Fibroblast of lung (primary cell): ENCODE measurements at regions not wholly inside any gene's neighbourhood (a gene's known extent, or its start where the extent isn't known, plus 50 kb on each side); places are given as distances from the start of the nearest gene placed in this dataset.

Source experiments
- DNase-seq, 2 donors: peaks; one replicate each; pipeline versions ENCODE4 v3.0.0 to v3.0.0-alpha.2; 2010; ENCODE audit warnings: low read depth in 2 of 2
- H2AFZ ChIP-seq: 2 replicates; pipeline ENCODE4 v1.5.1; 2012; ENCODE audit warnings: low read length, control low read depth, inconsistent platforms
- H3K27ac ChIP-seq: 2 replicates; pipeline ENCODE4 v1.5.1; 2011; ENCODE audit warnings: low read length, control low read depth; ENCODE audit not compliant: insufficient read depth
- H3K27me3 ChIP-seq: 2 replicates; pipeline ENCODE4 v1.5.1; 2011; ENCODE audit warnings: mild to moderate bottlenecking, low read length; ENCODE audit not compliant: control insufficient read depth, insufficient read depth
- H3K36me3 ChIP-seq: 2 replicates; pipeline ENCODE4 v1.5.1; 2011; ENCODE audit warnings: low read length; ENCODE audit not compliant: control insufficient read depth, insufficient read depth
- H3K4me1 ChIP-seq: 2 replicates; pipeline ENCODE4 v1.5.1; 2011; ENCODE audit warnings: low read length; ENCODE audit not compliant: control insufficient read depth, insufficient read depth; ENCODE audit errors: extremely low read depth
- H3K4me2 ChIP-seq: 2 replicates; pipeline ENCODE4 v1.5.1; 2011; ENCODE audit warnings: low read length, control low read depth; ENCODE audit not compliant: insufficient read depth; ENCODE audit errors: extremely low read depth
- H3K4me3 ChIP-seq, 4 experiments: fragments of 200-600 bp in 1 of 4; sonication (generic) in 1 of 4; replicated peaks in 1 of 4; 2 replicates each; pipeline ENCODE4 v1.5.1; 2011 to 2016; ENCODE audit warnings: low read length in 4 of 4, low read depth in 3 of 4, mild to moderate bottlenecking in 3 of 4, control low read depth in 2 of 4, inconsistent platforms in 1 of 4, mixed read lengths in 1 of 4; ENCODE audit not compliant: insufficient read depth in 1 of 4; ENCODE audit errors: control extremely low read depth in 1 of 4
- H3K79me2 ChIP-seq: 2 replicates; pipeline ENCODE4 v1.5.1; 2012; ENCODE audit warnings: mild to moderate bottlenecking, low read length, inconsistent platforms; ENCODE audit not compliant: control insufficient read depth, insufficient read depth
- H3K9ac ChIP-seq: 2 replicates; pipeline ENCODE4 v1.5.1; 2011; ENCODE audit warnings: mild to moderate bottlenecking, low read length, control low read depth; ENCODE audit not compliant: insufficient read depth
- H3K9me3 ChIP-seq: 2 replicates; pipeline ENCODE4 v1.5.1; 2012; ENCODE audit warnings: low read depth, low read length; ENCODE audit not compliant: control insufficient read depth, insufficient read depth
- H4K20me1 ChIP-seq: 2 replicates; pipeline ENCODE4 v1.5.1; 2011; ENCODE audit warnings: low read length; ENCODE audit not compliant: control insufficient read depth, insufficient read depth; ENCODE audit errors: extremely low read depth
- EZH2 ChIP-seq: IDR thresholded peaks from 2 replicates; pipeline ENCODE4 v1.5.1; 2012; ENCODE audit warnings: low read length, control low read depth, mild to moderate bottlenecking; ENCODE audit errors: missing control alignments
- TF ChIP-seq, protein P1 (sequence below), 2 donors: IDR thresholded peaks in 1 of 2; conservative IDR thresholded peaks in 1 of 2; 1 replicate in 1 of 2; 2 replicates in 1 of 2; pipeline ENCODE4 v1.5.1; 2011 to 2012; ENCODE audit warnings: low read length in 2 of 2, control low read depth in 1 of 2, inconsistent platforms in 1 of 2, low read depth in 1 of 2, mild to moderate bottlenecking in 1 of 2

GRCh38 chr4:80145739-80146138 lies 51.6 kb upstream of the PRDM8 start:
- no peak for DNase-seq
- H3K79me2 ChIP-seq, result no peaks in the 10 kb centered on the region
- no peaks in the 10 kb centered on the region for H3K4me1 ChIP-seq
- no peaks in the 10 kb centered on the region for H3K36me3 ChIP-seq
- no peak overlapping the region for H3K9ac ChIP-seq
- no peak overlapping the region for H2AFZ ChIP-seq
- TF ChIP-seq, protein P1, sequence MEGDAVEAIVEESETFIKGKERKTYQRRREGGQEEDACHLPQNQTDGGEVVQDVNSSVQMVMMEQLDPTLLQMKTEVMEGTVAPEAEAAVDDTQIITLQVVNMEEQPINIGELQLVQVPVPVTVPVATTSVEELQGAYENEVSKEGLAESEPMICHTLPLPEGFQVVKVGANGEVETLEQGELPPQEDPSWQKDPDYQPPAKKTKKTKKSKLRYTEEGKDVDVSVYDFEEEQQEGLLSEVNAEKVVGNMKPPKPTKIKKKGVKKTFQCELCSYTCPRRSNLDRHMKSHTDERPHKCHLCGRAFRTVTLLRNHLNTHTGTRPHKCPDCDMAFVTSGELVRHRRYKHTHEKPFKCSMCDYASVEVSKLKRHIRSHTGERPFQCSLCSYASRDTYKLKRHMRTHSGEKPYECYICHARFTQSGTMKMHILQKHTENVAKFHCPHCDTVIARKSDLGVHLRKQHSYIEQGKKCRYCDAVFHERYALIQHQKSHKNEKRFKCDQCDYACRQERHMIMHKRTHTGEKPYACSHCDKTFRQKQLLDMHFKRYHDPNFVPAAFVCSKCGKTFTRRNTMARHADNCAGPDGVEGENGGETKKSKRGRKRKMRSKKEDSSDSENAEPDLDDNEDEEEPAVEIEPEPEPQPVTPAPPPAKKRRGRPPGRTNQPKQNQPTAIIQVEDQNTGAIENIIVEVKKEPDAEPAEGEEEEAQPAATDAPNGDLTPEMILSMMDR (conservative IDR thresholded peaks at IDR 0.05 in 1 of 2, IDR thresholded peaks at IDR 0.05 in 1 of 2; ENCODE audit: low read depth in 1 of 2, low read length in 2 of 2), result no peak
- TF ChIP-seq EZH2, result no peak
- H3K27me3 ChIP-seq, result no peaks in the 10 kb centered on the region
- H3K9me3 ChIP-seq, result no peaks in the 10 kb centered on the region
- H3K4me2 ChIP-seq, result no peak overlapping the region
- no peaks in the 10 kb centered on the region for H4K20me1 ChIP-seq
- H3K4me3 ChIP-seq, result no peak overlapping the region
- no peak overlapping the region for H3K27ac ChIP-seq

GRCh38 chr4:80144676-80145470 lies 52.4 kb upstream of the PRDM8 start:
- H3K4me3 ChIP-seq, result no peak overlapping the region
- H4K20me1 ChIP-seq, result no peaks in the 10 kb centered on the region
- DNase-seq, result no peak
- no peak overlapping the region for H2AFZ ChIP-seq
- no peaks in the 10 kb centered on the region for H3K9me3 ChIP-seq
- H3K27ac ChIP-seq, result no peak overlapping the region
- no peaks in the 10 kb centered on the region for H3K36me3 ChIP-seq
- H3K9ac ChIP-seq, result no peak overlapping the region
- TF ChIP-seq EZH2, result no peak
- TF ChIP-seq, protein P1 (conservative IDR thresholded peaks at IDR 0.05 in 1 of 2, IDR thresholded peaks at IDR 0.05 in 1 of 2; ENCODE audit: low read depth in 1 of 2, low read length in 2 of 2), result no peak
- H3K27me3 ChIP-seq, result no peaks in the 10 kb centered on the region
- no peaks in the 10 kb centered on the region for H3K4me1 ChIP-seq
- no peak overlapping the region for H3K4me2 ChIP-seq
- H3K79me2 ChIP-seq, result no peaks in the 10 kb centered on the region

DNA sequence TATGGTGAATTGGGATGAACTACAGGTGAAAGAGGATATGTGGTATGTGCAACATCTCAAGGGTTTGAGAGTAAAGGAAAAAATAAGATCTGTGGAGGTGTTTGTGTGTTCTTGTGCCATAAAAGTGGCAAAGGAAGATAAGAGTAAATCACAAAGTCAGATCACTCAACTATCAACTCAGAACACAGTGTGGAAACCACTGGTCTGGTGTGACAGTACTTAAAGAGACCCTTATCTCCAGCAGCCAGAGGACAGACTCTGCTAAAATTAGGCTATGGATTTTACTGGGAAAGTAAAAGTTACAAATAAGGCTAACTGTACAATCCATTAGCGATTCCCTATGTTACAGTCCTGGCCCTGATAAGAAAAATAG lies 54.0 kb upstream of the PRDM8 start:
- H2AFZ ChIP-seq, result no peak overlapping the region
- no peaks in the 10 kb centered on the region for H3K9me3 ChIP-seq
- no peaks in the 10 kb centered on the region for H4K20me1 ChIP-seq
- H3K4me2 ChIP-seq, result no peak overlapping the region
- DNase-seq, result no peak
- no peak overlapping the region for H3K27ac ChIP-seq
- no peaks in the 10 kb centered on the region for H3K79me2 ChIP-seq
- H3K4me1 ChIP-seq, result peaks cover 7% of the 10 kb centered on the region
- no peak overlapping the region for H3K9ac ChIP-seq
- no peaks in the 10 kb centered on the region for H3K36me3 ChIP-seq
- no peak overlapping the region for H3K4me3 ChIP-seq
- no peaks in the 10 kb centered on the region for H3K27me3 ChIP-seq
- TF ChIP-seq EZH2, result no peak
- TF ChIP-seq, protein P1 (conservative IDR thresholded peaks at IDR 0.05 in 1 of 2, IDR thresholded peaks at IDR 0.05 in 1 of 2; ENCODE audit: low read depth in 1 of 2, low read length in 2 of 2), result no peak
